ENCODE measurements at regions not wholly inside any gene's neighbourhood (a gene's known extent, or its start where the extent isn't known, plus 50 kb on each side); places are given as distances from the start of the nearest gene placed in this dataset.

DNA sequence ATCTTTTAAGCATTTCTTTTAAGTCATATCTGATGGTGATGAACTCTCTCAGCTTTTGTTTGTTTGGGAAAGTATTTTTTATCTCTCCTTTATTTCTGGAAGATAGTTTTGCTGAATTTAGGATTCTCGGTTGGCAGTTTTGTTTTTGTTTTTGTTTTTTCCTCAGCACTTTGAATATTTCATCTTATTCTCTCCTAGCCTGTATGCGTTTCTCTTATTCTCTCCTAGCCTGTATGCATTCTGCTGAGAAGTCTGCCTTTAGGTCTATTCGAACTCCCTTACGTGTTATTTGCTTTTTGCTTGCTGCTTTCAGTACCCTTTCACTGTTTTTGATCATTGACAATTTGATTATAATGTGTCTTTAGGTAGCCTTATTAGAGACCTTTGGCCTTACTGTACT, 787.8 kb upstream of the FAM174A start:
- TF ChIP-seq, protein P1, sequence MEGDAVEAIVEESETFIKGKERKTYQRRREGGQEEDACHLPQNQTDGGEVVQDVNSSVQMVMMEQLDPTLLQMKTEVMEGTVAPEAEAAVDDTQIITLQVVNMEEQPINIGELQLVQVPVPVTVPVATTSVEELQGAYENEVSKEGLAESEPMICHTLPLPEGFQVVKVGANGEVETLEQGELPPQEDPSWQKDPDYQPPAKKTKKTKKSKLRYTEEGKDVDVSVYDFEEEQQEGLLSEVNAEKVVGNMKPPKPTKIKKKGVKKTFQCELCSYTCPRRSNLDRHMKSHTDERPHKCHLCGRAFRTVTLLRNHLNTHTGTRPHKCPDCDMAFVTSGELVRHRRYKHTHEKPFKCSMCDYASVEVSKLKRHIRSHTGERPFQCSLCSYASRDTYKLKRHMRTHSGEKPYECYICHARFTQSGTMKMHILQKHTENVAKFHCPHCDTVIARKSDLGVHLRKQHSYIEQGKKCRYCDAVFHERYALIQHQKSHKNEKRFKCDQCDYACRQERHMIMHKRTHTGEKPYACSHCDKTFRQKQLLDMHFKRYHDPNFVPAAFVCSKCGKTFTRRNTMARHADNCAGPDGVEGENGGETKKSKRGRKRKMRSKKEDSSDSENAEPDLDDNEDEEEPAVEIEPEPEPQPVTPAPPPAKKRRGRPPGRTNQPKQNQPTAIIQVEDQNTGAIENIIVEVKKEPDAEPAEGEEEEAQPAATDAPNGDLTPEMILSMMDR (IDR thresholded peaks at IDR 0.05): no peak
- TF ChIP-seq EZH2 (IDR thresholded peaks at IDR 0.05; ENCODE audit: borderline replicate concordance, insufficient read depth, low read depth, low read length, poor library complexity, severe bottlenecking): no peak

Data from B cell (primary cell).